Heart left ventricle (tissue), 13 donors: ENCODE measurements at regions not wholly inside any gene's neighbourhood (a gene's known extent, or its start where the extent isn't known, plus 50 kb on each side); places are given as distances from the start of the nearest gene placed in this dataset.

ENCODE experiments used
- CTCF ChIP-seq, 12 donors: fragments of 200-600 bp; sonication (generic) in 4 of 12; IDR thresholded peaks; one replicate each; pipeline versions ENCODE4 v1.5.0 to v1.8.0; 2018 to 2022; ENCODE audit warnings: antibody characterized with exemption in 12 of 12, mild to moderate bottlenecking in 5 of 12
- POLR2A ChIP-seq, 2 donors: fragments of 450-650 bp; IDR thresholded peaks; one replicate each; pipeline ENCODE4 v1.6.1; 2017; ENCODE audit warnings: antibody characterized with exemption in 2 of 2, mild to moderate bottlenecking in 2 of 2, moderate library complexity in 2 of 2
- donor health status: ischemic (EF 13 %, LVEDD 7.1; RV severe dilation, severe dysfunction).
- donor health status: DM: no; HTN: yes; CAD: no.
- donor health status: DM: no; HTN: no; CAD: no.
- donor health status: ischemic (EF 25% LVEDD 6.9; RV normal size, moderate dysfunction).
- donor health status: ischemic (EF 25% LVEDD 5.7; RV mildly dilated, moderate dysfunction).
- donor health status: ischemic (EF 35%, LVEDD 5.7; RV mildly dilated, moderate dysfunction).
- donor health status: nonischemic (EF 11% LVEDD 7.7; RV severe dilation, severe dysfunction).
- donor health status: DM: yes; HTN: yes; CAD: no.
- donor health status: PGD.
- donor health status: ischemic (EF 29% LVEDD 5.4; RV normal size, mild dysfunction).
- donor health status: nonischemic (EF 23%, LVEDD 6.1; RV moderate dilation, normal function).

- TF ChIP-seq CTCF (IDR thresholded peaks at IDR 0.05) (no peak), POLR2A (IDR thresholded peaks at IDR 0.05) (no peak)
Observed at GRCh38 chr2:77866661-77867060, 344.5 kb upstream of the LRRTM4 start.
